ENCODE measurements at regions not wholly inside any gene's neighbourhood (a gene's known extent, or its start where the extent isn't known, plus 50 kb on each side); places are given as distances from the start of the nearest gene placed in this dataset.
"Not testable (repeated sequence)": the region's sequence is repeated elsewhere in the genome, so short reads cannot be mapped to it uniquely, and the experiment has no call there.

DNA sequence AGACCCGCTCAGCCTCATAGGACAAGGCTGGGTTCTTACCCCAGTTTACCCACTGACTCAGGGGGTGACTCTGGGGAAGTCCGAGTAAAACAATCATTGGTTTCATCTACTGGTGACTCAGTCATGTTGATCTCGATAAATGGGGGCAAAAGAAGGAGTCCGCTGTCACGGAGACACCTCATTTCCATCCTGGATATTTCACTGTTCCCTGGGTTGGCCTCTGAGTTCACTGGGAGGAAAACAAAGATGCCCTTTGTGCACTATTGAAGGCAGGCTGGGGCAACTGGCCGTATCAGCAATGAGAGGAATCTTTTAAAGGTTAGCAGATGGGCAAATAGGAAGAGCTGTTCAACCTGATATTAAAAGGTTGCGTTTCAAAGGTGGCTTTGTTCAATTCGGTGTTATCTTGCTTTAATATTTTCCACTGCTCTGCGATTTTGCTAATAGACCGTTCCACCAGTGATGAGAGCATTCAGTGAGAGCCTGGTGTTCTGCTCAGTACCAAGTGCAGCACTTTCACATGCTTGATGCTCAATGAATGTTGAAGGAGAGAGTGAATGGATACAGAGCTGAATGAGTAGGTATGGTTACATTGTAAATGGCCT lies 110.2 kb upstream of the EGFLAM start:
- DNase-seq (ENCODE audit: low read depth), result no peak

DNA sequence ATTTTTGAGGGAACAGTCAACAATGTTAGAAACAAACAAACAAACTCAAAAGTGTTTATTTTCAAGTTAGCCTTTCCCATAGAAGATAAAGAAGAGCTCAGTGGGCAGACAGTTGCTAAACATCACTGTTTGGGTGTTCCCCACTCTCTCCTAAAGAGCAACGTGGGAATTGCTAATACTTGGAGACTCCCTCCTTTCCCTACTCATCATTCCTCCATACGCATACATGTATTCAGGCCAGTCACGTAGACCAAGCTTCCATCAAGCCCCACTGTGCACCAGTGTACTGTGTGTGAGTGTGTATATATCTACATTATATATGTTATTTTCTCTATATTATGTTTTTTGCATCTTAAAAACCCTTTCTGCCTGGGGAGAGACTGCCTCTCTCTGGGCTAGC lies 115.0 kb upstream of the EGFLAM start:
- no peak for DNase-seq (ENCODE audit: low read depth)

DNA sequence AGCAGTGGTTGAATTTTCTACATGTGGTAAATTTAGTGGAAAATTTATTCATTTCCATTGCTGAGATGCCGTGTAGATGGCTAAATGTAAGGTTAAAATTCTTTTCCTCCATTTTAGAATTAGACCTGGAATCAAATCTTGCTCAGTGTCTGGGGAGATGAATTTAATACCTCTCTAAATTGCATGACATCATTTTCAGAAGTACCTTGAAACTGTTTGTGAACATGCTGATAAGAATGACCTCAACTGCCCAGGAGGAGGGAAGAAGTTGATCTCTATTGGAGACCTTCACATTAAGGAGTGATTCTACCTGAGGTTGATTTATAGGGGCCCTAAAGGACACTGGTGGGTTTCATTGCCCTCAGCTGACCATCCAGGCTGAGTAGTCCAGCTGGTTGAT lies 116.7 kb upstream of the EGFLAM start:
- no peak for DNase-seq (ENCODE audit: low read depth)

DNA sequence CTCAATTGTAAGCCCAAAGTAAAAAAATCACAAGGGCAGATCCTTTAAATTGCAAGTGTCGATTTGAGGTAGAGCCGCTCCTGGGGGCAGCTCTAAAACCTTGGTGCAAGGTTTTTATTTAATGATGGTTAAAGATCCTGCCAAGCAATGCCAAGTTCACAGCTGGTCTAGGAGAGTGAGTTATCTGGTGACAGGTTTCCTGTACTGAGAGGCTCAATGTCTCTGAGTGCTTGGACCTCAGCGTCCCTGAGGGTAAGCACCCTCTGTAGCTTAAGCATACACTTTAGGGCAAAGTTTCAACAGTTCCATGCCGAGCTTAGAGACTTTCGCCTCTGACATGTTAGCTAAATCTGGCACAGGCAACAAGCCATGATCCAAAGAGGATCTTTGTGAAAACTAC lies 119.8 kb upstream of the EGFLAM start:
- DNase-seq (ENCODE audit: low read depth), result no peak

DNA sequence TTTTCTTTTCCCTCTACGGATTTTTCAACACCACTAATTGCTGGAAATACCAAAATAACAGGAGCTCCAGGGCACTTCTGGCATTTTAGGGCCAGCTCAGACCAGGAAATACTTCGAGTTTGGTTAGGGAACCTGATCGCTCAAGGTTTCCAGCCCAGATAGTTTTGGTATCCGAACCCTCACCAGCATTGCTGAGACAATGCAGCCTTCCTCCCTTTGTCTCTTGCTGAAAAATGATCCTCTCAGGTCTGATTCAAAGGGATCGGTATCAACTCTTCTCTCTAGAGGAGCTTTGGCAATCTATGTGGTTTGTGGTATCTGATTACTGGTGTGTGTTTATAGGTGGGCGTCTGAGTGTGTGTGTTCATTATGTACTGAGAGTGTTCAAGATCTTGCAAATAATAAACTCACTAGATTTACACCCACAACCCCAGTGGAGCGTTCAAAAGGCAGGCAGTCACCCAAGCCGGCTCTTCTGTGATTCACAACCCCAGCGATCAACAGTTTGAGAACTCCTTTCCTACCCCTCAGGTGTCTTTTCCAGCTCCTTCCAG lies 122.8 kb upstream of the EGFLAM start:
- no peak for DNase-seq (ENCODE audit: low read depth)

DNA sequence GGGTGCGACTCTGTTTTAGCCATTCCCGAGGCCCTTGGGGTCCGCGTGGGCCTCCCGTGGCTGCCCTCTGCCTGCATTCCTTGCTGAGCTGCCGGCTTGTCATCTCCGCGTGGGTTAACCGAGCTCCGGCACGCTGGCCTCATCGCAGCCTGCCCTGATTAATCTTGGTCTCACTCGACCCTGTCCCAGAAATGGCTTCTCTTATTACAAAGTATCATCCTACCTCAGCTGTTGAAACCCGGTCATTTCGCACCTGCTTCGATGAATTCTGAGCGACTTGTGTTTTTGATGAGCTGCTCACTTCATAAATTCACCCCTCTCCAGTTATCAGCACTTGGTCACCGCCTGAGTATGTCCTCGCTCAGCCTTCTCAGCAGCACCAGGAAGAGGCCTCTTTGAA lies 123.5 kb upstream of the EGFLAM start:
- DNase-seq (ENCODE audit: low read depth), result no peak

DNA sequence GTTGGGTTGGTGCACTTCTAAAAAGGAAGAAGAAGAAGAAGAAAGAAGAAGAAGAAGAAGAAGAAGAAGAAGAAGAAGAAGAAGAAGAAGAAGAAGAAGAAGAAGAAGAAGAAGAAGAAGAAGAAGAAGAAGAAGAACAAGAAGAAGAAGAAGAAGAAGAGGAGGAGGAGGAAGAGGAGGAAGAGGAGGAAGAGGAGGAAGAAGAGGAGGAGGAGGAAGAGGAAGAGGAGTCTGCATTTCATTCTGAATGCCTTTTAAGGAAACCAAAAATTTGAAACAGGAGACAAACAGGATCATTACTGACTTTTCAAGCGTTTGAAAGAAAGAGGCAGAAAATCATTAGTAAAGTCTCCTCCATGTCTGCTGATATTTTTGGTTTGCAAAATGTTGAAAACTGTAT lies 124.1 kb upstream of the EGFLAM start:
- not testable (repeated sequence) for DNase-seq (ENCODE audit: low read depth)

DNA sequence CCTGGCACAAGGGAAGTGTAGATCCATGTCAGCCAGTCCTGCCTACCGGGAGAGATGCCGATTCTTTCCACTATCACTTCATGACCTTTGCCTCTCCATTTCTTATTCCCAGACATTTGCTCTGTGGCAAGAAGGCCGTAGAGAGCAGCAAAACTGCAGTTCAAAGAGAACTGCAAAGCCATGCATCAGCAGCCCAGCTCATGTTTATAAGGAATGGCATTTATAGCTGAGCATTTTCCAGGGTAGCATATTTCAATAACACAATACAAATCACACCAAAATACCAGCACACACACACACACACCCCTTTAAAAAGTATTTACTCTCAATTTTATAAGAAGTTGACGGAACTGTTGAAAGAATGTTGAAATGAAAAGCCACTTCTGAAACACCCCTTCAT lies 126.7 kb upstream of the EGFLAM start:
- no peak for DNase-seq (ENCODE audit: low read depth)

DNA sequence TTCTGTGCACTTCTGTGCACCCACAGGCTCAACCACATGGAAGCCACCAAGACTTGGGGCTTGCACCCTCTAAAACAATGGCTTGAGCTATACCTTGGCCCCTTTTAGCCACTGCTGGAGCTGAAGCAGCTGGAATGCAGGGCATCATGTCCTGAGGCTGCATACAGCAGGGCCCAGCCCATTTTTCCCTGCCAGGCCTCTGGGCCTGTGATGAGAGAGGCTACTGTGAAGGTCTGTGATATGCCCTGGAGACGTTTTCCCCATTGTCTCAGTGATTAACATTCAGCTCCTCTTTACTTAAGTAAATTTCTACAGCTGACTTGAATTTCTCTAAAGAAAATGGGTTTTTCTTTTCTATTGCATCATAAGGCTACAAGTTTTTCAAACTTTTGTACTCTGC lies 134.0 kb upstream of the EGFLAM start:
- no peak for DNase-seq (ENCODE audit: low read depth)

DNA sequence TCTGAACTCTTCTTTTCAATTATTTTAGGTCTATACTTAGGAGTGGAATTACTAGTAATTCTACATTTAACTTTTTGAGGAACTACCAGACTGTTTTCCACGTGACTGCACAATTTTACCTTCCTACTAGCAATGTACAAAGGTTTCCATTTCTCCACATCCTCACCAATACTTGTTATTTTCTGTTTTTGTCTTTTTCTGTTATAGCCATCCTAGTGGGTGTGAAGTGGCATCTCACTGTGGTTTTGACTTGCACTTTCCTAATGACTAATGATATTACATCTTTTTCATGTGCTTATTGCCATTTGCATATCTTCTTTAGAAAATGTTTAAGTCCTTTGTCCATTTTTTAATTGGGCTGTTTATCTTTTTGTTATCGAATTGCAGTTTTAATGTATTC lies 136.9 kb upstream of the EGFLAM start:
- DNase-seq (ENCODE audit: low read depth), result no peak

DNA sequence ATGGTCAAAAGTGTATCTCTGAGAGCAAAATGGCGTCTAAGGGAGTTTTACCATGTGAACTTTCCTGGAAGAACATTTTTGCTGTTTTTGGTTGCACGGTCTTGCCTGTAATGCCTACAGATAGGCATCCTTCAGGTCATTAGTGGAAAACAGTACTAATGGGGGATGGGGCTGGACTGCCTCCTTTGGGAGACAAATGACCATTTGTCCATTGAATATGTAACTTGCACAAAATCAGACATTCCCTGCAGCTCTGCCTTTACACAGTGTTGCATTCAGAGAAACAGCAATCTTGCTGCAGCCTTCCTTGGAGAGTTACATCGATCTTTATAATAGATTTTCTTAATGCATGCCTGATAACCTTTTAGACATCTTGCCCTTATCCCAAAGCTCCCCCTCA lies 138.5 kb upstream of the EGFLAM start:
- DNase-seq (ENCODE audit: low read depth), result no peak

DNA sequence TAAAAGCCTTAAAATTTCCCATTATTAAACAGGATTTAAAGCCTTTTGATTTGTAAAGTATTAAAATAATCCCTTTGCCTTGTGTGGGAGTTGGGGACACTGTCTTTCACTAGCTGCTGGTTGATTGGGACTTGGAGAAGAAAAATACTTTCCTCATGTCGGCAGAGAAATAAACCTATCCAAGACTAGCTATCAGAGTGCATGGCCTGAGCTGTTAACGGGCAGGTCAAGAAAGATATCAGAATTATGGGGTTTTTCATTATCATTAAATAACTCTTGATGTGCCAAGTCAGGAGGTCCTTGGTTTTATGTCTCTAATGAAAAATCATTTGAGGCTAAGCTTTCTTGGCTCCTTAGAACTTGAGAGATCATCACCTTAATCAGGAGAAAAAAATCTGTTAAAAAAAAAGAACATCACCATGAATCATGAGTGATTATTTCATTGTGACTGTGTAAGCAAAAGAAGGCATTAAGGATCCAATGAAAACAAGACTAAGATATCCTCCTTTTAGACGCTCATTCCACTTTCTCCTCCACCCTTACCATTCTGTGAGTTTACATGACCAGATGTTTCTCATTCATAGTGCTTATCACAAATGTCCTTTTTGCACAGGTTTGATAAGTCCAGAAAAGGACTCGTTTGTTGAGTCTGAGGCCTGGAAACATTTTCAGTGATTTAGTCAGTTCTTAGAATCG lies 140.4 kb upstream of the EGFLAM start:
- DNase-seq (ENCODE audit: low read depth), result no peak

DNA sequence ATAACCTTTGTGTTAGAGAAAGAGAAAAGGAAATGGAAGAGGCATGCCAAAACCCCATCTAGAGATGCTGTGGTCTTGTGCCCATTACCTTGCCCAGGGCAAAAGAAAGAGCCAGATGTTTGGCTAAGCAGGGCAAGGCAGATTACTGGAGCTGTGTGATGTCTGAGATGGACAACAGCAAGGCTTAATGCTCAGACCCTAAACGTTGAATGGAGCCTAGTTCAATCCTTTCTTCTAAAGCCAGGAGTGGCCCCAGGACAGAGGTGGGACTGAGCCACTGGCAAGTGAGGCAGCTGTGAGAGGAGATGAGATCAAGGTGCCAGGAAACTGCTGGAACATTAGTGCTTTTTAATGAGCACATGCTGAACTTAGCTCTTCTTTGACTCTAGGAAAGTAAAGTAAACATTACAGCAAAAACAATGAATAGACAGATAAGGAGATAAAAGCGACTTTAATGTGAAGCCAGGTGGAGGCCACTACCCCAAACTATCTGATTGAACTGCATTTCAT lies 143.0 kb upstream of the EGFLAM start:
- no peak for DNase-seq (ENCODE audit: low read depth)

DNA sequence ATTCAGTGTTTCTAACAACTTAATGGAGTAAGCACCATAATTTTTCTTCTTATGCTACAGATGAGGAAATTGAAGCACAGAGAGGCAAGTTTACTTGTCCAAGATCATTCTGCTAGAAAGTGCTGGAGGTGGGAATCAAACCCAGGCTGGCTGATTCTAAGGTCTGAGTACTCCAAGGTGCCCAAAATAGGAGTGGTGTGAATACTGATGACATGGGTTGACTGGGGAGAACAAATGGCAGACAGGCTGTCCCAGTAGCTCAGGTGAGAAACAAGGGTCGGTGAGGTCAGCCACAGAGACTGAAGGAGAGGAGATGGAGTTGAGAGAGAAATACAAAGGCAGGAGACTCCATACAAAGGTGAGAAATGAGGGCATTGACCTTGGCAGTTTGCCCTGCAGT lies 144.5 kb upstream of the EGFLAM start:
- no peak for DNase-seq (ENCODE audit: low read depth)

DNA sequence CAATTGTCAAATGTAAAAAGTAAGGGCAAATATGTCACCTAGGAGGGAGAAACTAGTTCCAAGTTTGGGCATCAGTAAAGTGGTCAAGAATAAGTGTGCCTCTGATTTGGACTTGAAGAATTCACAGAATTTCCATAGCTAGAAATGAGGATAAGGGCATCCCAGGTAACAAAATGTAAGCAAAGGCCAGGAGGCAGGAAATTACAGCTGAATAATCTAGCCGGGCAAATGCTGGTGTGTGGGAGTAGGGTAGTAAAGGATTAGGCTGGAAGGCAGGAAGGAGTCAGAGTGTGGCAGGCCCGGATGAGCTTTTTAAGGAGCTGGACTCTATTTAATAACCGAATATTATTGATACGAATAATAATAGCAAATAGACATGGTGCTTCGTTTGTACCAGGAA lies 144.9 kb upstream of the EGFLAM start:
- DNase-seq (ENCODE audit: low read depth), result no peak

DNA sequence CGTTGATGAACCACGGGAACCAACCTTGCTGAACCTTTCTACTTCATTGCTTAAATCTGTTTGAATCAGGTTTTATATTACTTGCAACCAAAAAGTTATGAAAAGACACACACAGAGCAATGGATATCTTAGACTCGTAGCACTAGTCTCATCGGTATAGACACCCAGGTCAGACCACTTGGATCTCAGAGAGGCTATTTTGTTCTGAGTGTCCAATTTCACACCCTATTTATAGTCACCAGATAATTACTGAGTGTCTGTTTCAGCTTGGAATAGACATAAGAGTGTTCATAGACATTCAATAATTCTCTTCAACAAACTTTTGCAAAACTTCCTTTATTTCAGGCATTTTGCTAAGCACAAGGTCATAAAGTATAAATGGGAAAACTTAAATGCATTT lies 145.4 kb upstream of the EGFLAM start:
- DNase-seq (ENCODE audit: low read depth), result no peak

DNA sequence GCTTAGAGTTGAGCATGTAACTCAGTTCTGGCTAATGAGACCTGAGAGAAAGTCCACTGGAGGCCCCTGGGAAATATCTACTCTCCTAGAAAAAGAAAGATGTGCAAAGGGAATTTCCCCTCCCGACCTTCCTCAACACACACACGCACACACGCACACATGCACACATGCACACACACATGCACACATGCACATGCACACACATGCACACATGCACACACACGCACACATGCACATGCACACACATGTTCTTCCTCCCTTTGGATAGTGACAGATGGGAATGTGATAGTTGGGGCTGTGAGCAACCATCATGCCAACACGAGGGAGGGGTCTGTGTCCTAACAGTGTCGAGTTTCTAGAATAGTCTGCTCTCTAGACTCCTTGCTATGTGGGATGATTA lies 148.2 kb upstream of the EGFLAM start:
- no peak for DNase-seq (ENCODE audit: low read depth)

DNA sequence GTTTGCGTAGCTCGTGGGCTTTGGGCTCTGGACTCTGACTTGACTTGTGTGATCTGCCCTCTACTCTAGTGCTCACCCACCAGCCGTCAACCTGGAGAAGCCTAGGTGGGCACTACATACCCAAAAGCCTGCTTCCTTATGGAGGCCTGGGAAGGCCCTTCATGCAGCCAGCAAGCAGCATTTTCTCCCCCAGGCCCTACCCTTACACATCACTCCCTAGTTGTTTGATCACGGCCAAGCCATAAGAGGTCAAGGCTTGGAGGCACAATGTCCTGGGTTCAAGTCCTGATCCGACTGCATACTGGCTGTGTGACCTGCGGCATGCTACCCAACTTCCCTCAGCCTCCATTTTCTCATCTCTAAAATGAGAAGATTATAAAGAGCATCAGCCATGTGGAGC lies 151.3 kb upstream of the EGFLAM start:
- no peak for DNase-seq (ENCODE audit: low read depth)

DNA sequence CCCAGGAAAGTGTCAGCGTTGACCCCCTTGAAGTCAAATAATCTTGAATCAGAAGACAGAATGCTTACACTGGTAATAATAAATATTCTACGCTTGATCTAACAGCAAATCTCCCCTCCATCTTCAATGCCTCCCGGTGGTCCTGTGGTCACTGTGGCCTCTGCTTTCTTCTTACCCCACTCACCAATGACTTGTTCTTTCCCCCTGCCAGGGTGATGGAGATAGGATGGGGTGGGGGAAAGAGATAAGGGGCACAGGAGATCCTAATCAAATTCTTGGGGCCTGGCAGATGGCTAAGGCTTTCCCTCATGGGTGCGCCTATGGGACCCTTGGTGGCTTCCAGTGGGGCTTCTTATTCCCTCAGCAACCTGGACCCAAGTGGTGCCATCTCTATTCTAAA lies 152.6 kb upstream of the EGFLAM start:
- no peak for DNase-seq (ENCODE audit: low read depth)

DNA sequence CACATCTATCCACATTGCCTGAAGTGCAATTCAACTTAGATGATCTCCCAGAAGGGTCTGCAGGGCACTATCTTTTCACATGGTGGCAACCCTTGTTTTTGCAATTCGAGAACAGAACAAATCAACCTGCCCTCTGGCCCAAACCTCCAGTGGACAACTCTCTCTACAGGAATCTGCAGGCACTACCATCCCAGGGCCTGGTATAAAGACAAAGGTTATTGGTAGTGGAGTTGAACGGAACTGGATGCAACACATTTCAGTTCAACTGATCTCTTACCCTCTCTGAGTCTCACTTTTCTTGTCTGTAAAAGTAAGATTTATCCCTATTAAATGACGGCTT lies 153.2 kb upstream of the EGFLAM start:
- no peak for DNase-seq (ENCODE audit: low read depth)

DNA sequence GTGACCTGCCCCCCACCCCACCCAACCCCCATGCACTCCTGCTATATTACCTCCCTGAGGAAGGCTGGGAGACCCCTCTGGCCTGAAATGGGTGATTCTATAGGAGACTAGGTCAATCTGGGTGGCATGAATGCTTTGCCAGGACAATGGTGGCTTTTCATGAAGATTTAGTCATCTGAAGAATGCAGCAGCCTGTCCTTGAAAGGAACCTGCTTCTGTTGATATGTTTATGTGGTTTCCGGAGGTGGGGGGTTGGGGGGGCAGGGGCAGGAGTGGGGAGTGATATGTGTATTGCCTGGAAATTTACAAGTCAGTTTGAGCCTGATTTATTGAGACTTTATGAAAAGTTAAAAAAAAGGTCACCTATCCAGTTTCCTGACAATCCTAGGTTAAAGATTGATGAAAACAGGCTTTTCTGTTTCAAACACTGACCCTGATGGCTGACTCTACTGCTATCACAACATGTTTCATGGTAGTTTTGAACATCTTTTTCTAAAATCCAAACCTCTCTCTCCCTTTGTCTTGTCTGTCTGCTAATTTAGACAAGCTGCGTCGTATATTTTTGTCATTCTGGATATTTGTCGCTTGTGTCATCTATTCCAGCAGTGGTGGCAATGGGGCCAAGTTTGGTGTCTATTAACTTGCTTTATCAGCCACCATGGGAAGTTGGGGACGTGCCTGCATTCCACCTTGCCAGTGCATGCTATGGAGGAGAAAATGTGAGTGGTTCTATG lies 153.7 kb upstream of the EGFLAM start:
- no peak for DNase-seq (ENCODE audit: low read depth)

DNA sequence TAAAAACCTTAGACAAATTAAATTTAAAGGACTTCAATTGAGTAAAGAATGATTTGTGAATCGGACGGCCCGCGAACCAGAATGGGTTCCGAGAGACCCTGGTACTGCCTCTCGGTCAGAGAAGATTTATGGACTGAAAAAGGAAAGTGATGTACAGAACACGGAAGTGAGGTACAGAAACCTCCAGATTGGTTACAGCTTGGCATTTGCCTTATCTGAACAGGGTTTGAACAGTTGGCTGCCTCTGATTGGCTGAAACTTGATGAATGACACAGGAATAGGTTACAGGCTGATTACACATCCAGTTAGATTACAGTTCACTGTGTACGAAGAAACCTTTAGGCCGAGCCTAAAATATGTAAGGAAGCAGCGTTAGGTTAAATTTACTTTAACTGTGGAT lies 156.5 kb upstream of the EGFLAM start:
- no peak for DNase-seq (ENCODE audit: low read depth)
